DOHH2 (cell line): ENCODE measurements at regions not wholly inside any gene's neighbourhood (a gene's known extent, or its start where the extent isn't known, plus 50 kb on each side); places are given as distances from the start of the nearest gene placed in this dataset.

ENCODE experiments used
- H3F3A ChIP-seq: fragments of 200-600 bp; sonication (generic), shearing (Covaris generic); 2 replicates; pipeline ENCODE4 v1.6.0; 2016; ENCODE audit warnings: antibody characterized with exemption, mild to moderate bottlenecking; ENCODE audit not compliant: control insufficient read depth, insufficient read depth
- H3K27ac ChIP-seq: fragments of 200-600 bp; sonication (generic); 2 replicates; pipeline ENCODE4 v1.5.1; 2014; ENCODE audit warnings: low read depth, mild to moderate bottlenecking, low read length, moderate library complexity
- H3K27me3 ChIP-seq: fragments of 200-600 bp; sonication (generic); 2 replicates; pipeline ENCODE4 v1.6.1; 2014; ENCODE audit warnings: mild to moderate bottlenecking, low read length, mixed read lengths; ENCODE audit not compliant: control insufficient read depth
- H3K36me3 ChIP-seq: fragments of 200-600 bp; sonication (generic); 2 replicates; pipeline ENCODE4 v1.6.1; 2014; ENCODE audit warnings: mild to moderate bottlenecking, low read length, moderate library complexity, mixed read lengths; ENCODE audit not compliant: control insufficient read depth
- H3K4me1 ChIP-seq: fragments of 200-600 bp; sonication (generic); 2 replicates; pipeline ENCODE4 v1.6.1; 2014; ENCODE audit warnings: mild to moderate bottlenecking, low read length, mixed read lengths; ENCODE audit not compliant: control insufficient read depth
- H3K4me2 ChIP-seq: fragments of 200-600 bp; sonication (generic); 2 replicates; pipeline ENCODE4 v1.6.0; 2014; ENCODE audit warnings: mild to moderate bottlenecking, low read length, moderate library complexity
- H3K4me3 ChIP-seq: fragments of 200-600 bp; sonication (generic); 2 replicates; pipeline ENCODE4 v1.5.1; 2014; ENCODE audit warnings: mild to moderate bottlenecking, low read length, mixed read lengths
- H3K79me2 ChIP-seq: fragments of 200-600 bp; sonication (generic); 2 replicates; pipeline ENCODE4 v1.6.1; 2014; ENCODE audit warnings: mild to moderate bottlenecking, low read length, mixed read lengths; ENCODE audit not compliant: control insufficient read depth
- H3K9me2 ChIP-seq: fragments of 200-600 bp; sonication (generic); replicated peaks from 2 replicates; pipeline ENCODE4 v1.6.1; 2014; ENCODE audit warnings: mild to moderate bottlenecking, low read length, mixed read lengths; ENCODE audit not compliant: control insufficient read depth
- H3K9me3 ChIP-seq: fragments of 200-600 bp; sonication (generic); 2 replicates; pipeline ENCODE4 v1.6.1; 2014; ENCODE audit warnings: antibody characterized with exemption, low read length, mixed read lengths; ENCODE audit not compliant: control insufficient read depth, insufficient read depth
- H4K20me1 ChIP-seq: fragments of 200-600 bp; sonication (generic); 2 replicates; pipeline ENCODE4 v1.6.0; 2014; ENCODE audit warnings: low read depth, mild to moderate bottlenecking, antibody characterized with exemption, low read length, moderate library complexity; ENCODE audit not compliant: control insufficient read depth, insufficient read depth
- CTCF ChIP-seq: fragments of 200-600 bp; sonication (generic); IDR thresholded peaks from one replicate; pipeline ENCODE4 v1.5.1; 2014; ENCODE audit warnings: antibody characterized with exemption, mild to moderate bottlenecking, low read depth, low read length; ENCODE audit not compliant: poor library complexity, severe bottlenecking
- EZH2phosphoT487 ChIP-seq: fragments of 200-600 bp; sonication (generic); IDR thresholded peaks from 2 replicates; pipeline ENCODE4 v1.6.1; 2017; ENCODE audit warnings: borderline replicate concordance, mild to moderate bottlenecking, antibody characterized with exemption, low read length, moderate library complexity, mixed read lengths

DNA sequence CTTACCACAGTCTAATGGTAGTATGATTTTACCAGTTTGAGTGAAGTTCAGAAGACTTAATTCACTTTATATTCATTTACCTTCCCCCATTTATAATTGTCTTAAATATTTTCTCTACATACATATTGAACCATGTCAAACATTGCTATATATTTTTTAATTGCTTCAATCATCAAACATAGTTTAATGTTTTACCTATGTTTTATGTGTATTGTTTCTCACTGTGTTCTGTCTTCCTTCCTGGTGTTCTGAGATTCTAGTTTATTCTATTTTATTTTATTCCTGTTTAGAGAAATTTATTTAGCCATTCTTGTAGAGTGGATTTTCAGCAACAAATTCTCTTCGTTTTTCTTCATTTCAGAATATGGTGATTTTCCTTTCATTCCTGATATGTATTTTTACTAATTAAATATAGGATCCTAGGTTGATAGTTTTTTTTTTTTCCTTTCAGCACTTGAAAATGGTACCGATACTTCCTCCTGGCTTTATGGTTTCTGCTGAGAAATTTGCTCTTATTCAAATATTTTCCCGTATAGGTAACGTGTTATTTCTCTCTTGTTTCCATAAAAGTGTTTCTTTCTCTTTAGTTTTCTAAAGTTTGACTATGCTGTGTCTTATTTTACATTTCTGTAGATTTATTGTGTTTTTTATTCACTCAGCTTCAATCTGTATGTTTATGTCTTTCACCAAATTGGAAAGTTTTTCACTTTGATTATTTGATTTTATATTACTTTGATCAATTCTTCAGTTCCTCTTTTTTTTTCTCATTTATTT lies 201.8 kb upstream of the AGR3 start:
- no peaks in the 10 kb centered on the region for H4K20me1 ChIP-seq
- no peaks in the 10 kb centered on the region for H3K27me3 ChIP-seq
- no peak overlapping the region for H3K27ac ChIP-seq
- H3K36me3 ChIP-seq, result no peaks in the 10 kb centered on the region
- no peak overlapping the region for H3K4me3 ChIP-seq
- TF ChIP-seq EZH2phosphoT487 (no peak), CTCF (no peak)
- no peaks in the 10 kb centered on the region for H3K9me3 ChIP-seq
- H3K9me2 ChIP-seq, result no peaks in the 10 kb centered on the region
- H3K4me1 ChIP-seq, result no peaks in the 10 kb centered on the region
- H3F3A ChIP-seq, result no peaks in the 10 kb centered on the region
- no peak overlapping the region for H3K4me2 ChIP-seq
- H3K79me2 ChIP-seq, result no peaks in the 10 kb centered on the region

- TF ChIP-seq EZH2phosphoT487 (no peak), CTCF (no peak)
- Histone ChIP-seq H3K27me3 (no peaks in the 10 kb centered on the region), H3K9me3 (no peaks in the 10 kb centered on the region), H3K4me3 (no peak overlapping the region), H3K4me1 (no peaks in the 10 kb centered on the region), H3K4me2 (no peak overlapping the region), H4K20me1 (no peaks in the 10 kb centered on the region), H3K9me2 (no peaks in the 10 kb centered on the region), H3F3A (no peaks in the 10 kb centered on the region), H3K36me3 (no peaks in the 10 kb centered on the region), H3K79me2 (no peaks in the 10 kb centered on the region), H3K27ac (no peak overlapping the region)
Measured at GRCh38 chr7:17084166-17084475, 202.3 kb upstream of the AGR3 start.

DNA sequence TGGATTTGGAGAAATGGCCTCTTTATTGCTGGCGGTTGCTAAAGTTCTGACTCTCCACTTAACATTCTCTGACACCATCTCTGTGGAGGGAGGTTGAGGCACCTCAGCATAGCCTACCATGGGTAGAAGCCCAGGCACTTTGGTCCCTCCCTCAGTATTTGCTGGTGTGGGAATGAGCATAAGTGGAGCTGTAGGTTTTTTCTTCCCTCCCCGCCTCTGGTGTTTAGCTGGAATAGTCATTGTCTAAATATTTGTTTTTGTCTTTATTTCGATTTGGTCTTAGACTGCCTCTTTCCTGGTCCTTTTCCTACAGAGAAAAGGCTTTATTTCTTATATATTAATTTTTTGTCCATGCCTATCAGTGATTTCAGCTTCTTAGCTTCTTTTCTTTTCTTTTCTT lies 203.4 kb upstream of the AGR3 start:
- H3K4me2 ChIP-seq, result no peak overlapping the region

More for the DNA sequence above, 203.4 kb upstream of the AGR3 start:
- Histone ChIP-seq H3K27ac (no peak overlapping the region), H3K9me2 (no peaks in the 10 kb centered on the region), H3K9me3 (no peaks in the 10 kb centered on the region), H3F3A (no peaks in the 10 kb centered on the region), H3K36me3 (no peaks in the 10 kb centered on the region), H3K27me3 (no peaks in the 10 kb centered on the region), H3K79me2 (no peaks in the 10 kb centered on the region), H3K4me3 (no peak overlapping the region), H4K20me1 (no peaks in the 10 kb centered on the region), H3K4me1 (no peaks in the 10 kb centered on the region)
- TF ChIP-seq CTCF, result no peak
- no peak for TF ChIP-seq EZH2phosphoT487
